ENCODE measurements at regions not wholly inside any gene's neighbourhood (a gene's known extent, or its start where the extent isn't known, plus 50 kb on each side); places are given as distances from the start of the nearest gene placed in this dataset.

- in situ Hi-C loops (cut with HindIII; ENCODE audit: low pct_unique_long_range_greater_than_20kb, low sequenced_read_pairs) = no loop called here
- CTCF ChIA-PET = no interaction called here
Measured at GRCh38 chr3:63089751-63090132, 188.4 kb upstream of the SYNPR start.

GRCh38 chr3:63090656-63091055 lies 187.5 kb upstream of the SYNPR start:
- no TSS peak for BruUV-seq (replicated peaks)
- intact Hi-C loops (cut with micrococcal nuclease; ENCODE audit: unreplicated experiment) = no loop called here
- POLR2A ChIA-PET = no interaction called here
- in situ Hi-C loops (cut with HindIII; ENCODE audit: low pct_unique_long_range_greater_than_20kb, low sequenced_read_pairs) = no loop called here
- ATAC-seq = no peak
- no peaks in the 10 kb centered on the region for H3K36me3 ChIP-seq (ENCODE audit: control insufficient read depth, insufficient read depth, low read length)
- H3K27me3 ChIP-seq (ENCODE audit: control insufficient read depth, insufficient read depth, low read length) = no peaks in the 10 kb centered on the region
- no peak overlapping the region for H3K4me3 ChIP-seq (ENCODE audit: low read depth in 2 of 2, low read length in 2 of 2)
- no peaks in the 10 kb centered on the region for H3K9me3 ChIP-seq (ENCODE audit: control insufficient read depth, insufficient read depth, low read depth, low read length)
- H3K27ac ChIP-seq (ENCODE audit: low read length) = no peak overlapping the region
- no peak for DNase-seq (ENCODE audit: low read depth, low spot score)
- CTCF ChIA-PET = no interaction called here
- TF ChIP-seq REST (IDR thresholded peaks at IDR 0.05; ENCODE audit: insufficient read depth in 1 of 2, low read depth in 2 of 2, low read length in 1 of 2) = no peak
- TF ChIP-seq SIN3A (IDR thresholded peaks at IDR 0.05; ENCODE audit: borderline replicate concordance, insufficient read depth, low read depth, low read length) = no peak
- no peak for TF ChIP-seq POLR2AphosphoS5 (IDR thresholded peaks at IDR 0.05; ENCODE audit: low read depth, low read length)
- no peak for TF ChIP-seq TCF7L2 (IDR thresholded peaks at IDR 0.05; ENCODE audit: low read depth, low read length)
- no peak for TF ChIP-seq CTCF (IDR thresholded peaks at IDR 0.05)
- no peaks in the 10 kb centered on the region for H3K4me1 ChIP-seq (ENCODE audit: control insufficient read depth, insufficient read depth, low read length)

More at GRCh38 chr3:63089751-63090132, 188.4 kb upstream of the SYNPR start:
- intact Hi-C loops (cut with micrococcal nuclease; ENCODE audit: unreplicated experiment) = no loop called here
- no peak overlapping the region for H3K27ac ChIP-seq (ENCODE audit: low read length)
- ATAC-seq (no peak), DNase-seq (ENCODE audit: low read depth, low spot score) (no peak)
- POLR2A ChIA-PET = no interaction called here
- H3K4me1 ChIP-seq (ENCODE audit: control insufficient read depth, insufficient read depth, low read length) = no peaks in the 10 kb centered on the region
- no TSS peak for BruUV-seq (replicated peaks)
- no peaks in the 10 kb centered on the region for H3K27me3 ChIP-seq (ENCODE audit: control insufficient read depth, insufficient read depth, low read length)
- no peak overlapping the region for H3K4me3 ChIP-seq (ENCODE audit: low read depth in 2 of 2, low read length in 2 of 2)
- TF ChIP-seq SIN3A (IDR thresholded peaks at IDR 0.05; ENCODE audit: borderline replicate concordance, insufficient read depth, low read depth, low read length) (no peak), TCF7L2 (IDR thresholded peaks at IDR 0.05; ENCODE audit: low read depth, low read length) (no peak), REST (IDR thresholded peaks at IDR 0.05; ENCODE audit: insufficient read depth in 1 of 2, low read depth in 2 of 2, low read length in 1 of 2) (no peak), POLR2AphosphoS5 (IDR thresholded peaks at IDR 0.05; ENCODE audit: low read depth, low read length) (no peak), CTCF (IDR thresholded peaks at IDR 0.05) (no peak)
- no peaks in the 10 kb centered on the region for H3K9me3 ChIP-seq (ENCODE audit: control insufficient read depth, insufficient read depth, low read depth, low read length)
- no peaks in the 10 kb centered on the region for H3K36me3 ChIP-seq (ENCODE audit: control insufficient read depth, insufficient read depth, low read length)

All from Panc1 (cell line).